ENCODE measurements at regions not wholly inside any gene's neighbourhood (a gene's known extent, or its start where the extent isn't known, plus 50 kb on each side); places are given as distances from the start of the nearest gene placed in this dataset.

- no peak overlapping the region for H3K27ac Mint-ChIP-seq (ENCODE audit: unreplicated experiment)
- FAIRE-seq (no peak), DNase-seq (ENCODE audit: low read depth) (no peak)
- no peaks in the 10 kb centered on the region for H3K4me1 ChIP-seq (ENCODE audit: insufficient read depth, low read length)
- no peak overlapping the region for H3K9ac ChIP-seq (ENCODE audit: low read length)
- no peak overlapping the region for H2AFZ ChIP-seq (ENCODE audit: low read depth, low read length)
- peaks cover 5% of the 10 kb centered on the region for H3K9me3 Mint-ChIP-seq (ENCODE audit: unreplicated experiment)
- H3K27me3 Mint-ChIP-seq (ENCODE audit: low read depth, unreplicated experiment): peaks cover 6% of the 10 kb centered on the region
- H3K4me1 Mint-ChIP-seq (ENCODE audit: low read depth, unreplicated experiment): no peaks in the 10 kb centered on the region
- no peaks in the 10 kb centered on the region for H3K79me2 ChIP-seq (ENCODE audit: insufficient read depth, low read length)
- no peak overlapping the region for H3K27ac ChIP-seq (ENCODE audit: low read depth, low read length)
- no peak overlapping the region for H3K4me3 ChIP-seq (ENCODE audit: insufficient read depth, low read depth, low read length)
- no peaks in the 10 kb centered on the region for H3K36me3 Mint-ChIP-seq (ENCODE audit: low read depth, unreplicated experiment)
- TF ChIP-seq CTCF (IDR thresholded peaks at IDR 0.05; ENCODE audit: insufficient read depth, low read depth, low read length) (peak; percentile 8), EZH2 (IDR thresholded peaks at IDR 0.05; ENCODE audit: insufficient read depth, low read length) (no peak)
- no peak overlapping the region for H3K4me3 Mint-ChIP-seq (ENCODE audit: unreplicated experiment)
- no peaks in the 10 kb centered on the region for H3K27me3 ChIP-seq (ENCODE audit: insufficient read depth, low read length)
- H3K4me2 ChIP-seq (ENCODE audit: low read length): no peak overlapping the region
- H3K9me3 ChIP-seq (ENCODE audit: insufficient read depth, low read depth, low read length): no peaks in the 10 kb centered on the region
- no peaks in the 10 kb centered on the region for H4K20me1 ChIP-seq (ENCODE audit: insufficient read depth, low read length)
- H3K36me3 ChIP-seq (ENCODE audit: insufficient read depth, low read length): no peaks in the 10 kb centered on the region
Measured at GRCh38 chr7:42385912-42386311, 148.9 kb upstream of the GLI3 start.

- H3K9me3 Mint-ChIP-seq (ENCODE audit: unreplicated experiment): peaks cover 3% of the 10 kb centered on the region
- no peaks in the 10 kb centered on the region for H3K9me3 ChIP-seq (ENCODE audit: insufficient read depth, low read depth, low read length)
- no peak overlapping the region for H3K27ac Mint-ChIP-seq (ENCODE audit: unreplicated experiment)
- H3K79me2 ChIP-seq (ENCODE audit: insufficient read depth, low read length): no peaks in the 10 kb centered on the region
- H3K4me1 ChIP-seq (ENCODE audit: insufficient read depth, low read length): no peaks in the 10 kb centered on the region
- H3K4me3 ChIP-seq (ENCODE audit: insufficient read depth, low read depth, low read length): no peak overlapping the region
- H3K27ac ChIP-seq (ENCODE audit: low read depth, low read length): no peak overlapping the region
- no peaks in the 10 kb centered on the region for H3K27me3 ChIP-seq (ENCODE audit: insufficient read depth, low read length)
- no peak for DNase-seq (ENCODE audit: low read depth)
- H3K4me2 ChIP-seq (ENCODE audit: low read length): no peak overlapping the region
- H4K20me1 ChIP-seq (ENCODE audit: insufficient read depth, low read length): no peaks in the 10 kb centered on the region
- FAIRE-seq: no peak
- H2AFZ ChIP-seq (ENCODE audit: low read depth, low read length): no peak overlapping the region
- no peaks in the 10 kb centered on the region for H3K36me3 Mint-ChIP-seq (ENCODE audit: low read depth, unreplicated experiment)
- no peaks in the 10 kb centered on the region for H3K36me3 ChIP-seq (ENCODE audit: insufficient read depth, low read length)
- TF ChIP-seq CTCF (IDR thresholded peaks at IDR 0.05; ENCODE audit: insufficient read depth, low read depth, low read length): no peak
- TF ChIP-seq EZH2 (IDR thresholded peaks at IDR 0.05; ENCODE audit: insufficient read depth, low read length): no peak
- no peaks in the 10 kb centered on the region for H3K27me3 Mint-ChIP-seq (ENCODE audit: low read depth, unreplicated experiment)
- no peak overlapping the region for H3K4me3 Mint-ChIP-seq (ENCODE audit: unreplicated experiment)
- no peaks in the 10 kb centered on the region for H3K4me1 Mint-ChIP-seq (ENCODE audit: low read depth, unreplicated experiment)
- no peak overlapping the region for H3K9ac ChIP-seq (ENCODE audit: low read length)
Measured at GRCh38 chr7:42381161-42381560, 144.2 kb upstream of the GLI3 start.

- TF ChIP-seq EZH2 (IDR thresholded peaks at IDR 0.05; ENCODE audit: insufficient read depth, low read length) (no peak), CTCF (IDR thresholded peaks at IDR 0.05; ENCODE audit: insufficient read depth, low read depth, low read length) (no peak)
- no peaks in the 10 kb centered on the region for H4K20me1 ChIP-seq (ENCODE audit: insufficient read depth, low read length)
- no peaks in the 10 kb centered on the region for H3K9me3 ChIP-seq (ENCODE audit: insufficient read depth, low read depth, low read length)
- FAIRE-seq (peak; percentile 20), DNase-seq (ENCODE audit: low read depth) (peak; percentile 17)
- no peaks in the 10 kb centered on the region for H3K4me1 ChIP-seq (ENCODE audit: insufficient read depth, low read length)
- Mint-ChIP-seq H3K4me1 (ENCODE audit: low read depth, unreplicated experiment) (no peaks in the 10 kb centered on the region), H3K27ac (ENCODE audit: unreplicated experiment) (peak overlapping the region; percentile 10), H3K9me3 (ENCODE audit: unreplicated experiment) (no peaks in the 10 kb centered on the region), H3K36me3 (ENCODE audit: low read depth, unreplicated experiment) (no peaks in the 10 kb centered on the region), H3K4me3 (ENCODE audit: unreplicated experiment) (no peak overlapping the region), H3K27me3 (ENCODE audit: low read depth, unreplicated experiment) (no peaks in the 10 kb centered on the region)
- H3K27ac ChIP-seq (ENCODE audit: low read depth, low read length): no peak overlapping the region
- H2AFZ ChIP-seq (ENCODE audit: low read depth, low read length): no peak overlapping the region
- no peak overlapping the region for H3K4me3 ChIP-seq (ENCODE audit: insufficient read depth, low read depth, low read length)
- no peak overlapping the region for H3K9ac ChIP-seq (ENCODE audit: low read length)
- H3K4me2 ChIP-seq (ENCODE audit: low read length): no peak overlapping the region
- H3K79me2 ChIP-seq (ENCODE audit: insufficient read depth, low read length): no peaks in the 10 kb centered on the region
- no peaks in the 10 kb centered on the region for H3K27me3 ChIP-seq (ENCODE audit: insufficient read depth, low read length)
- H3K36me3 ChIP-seq (ENCODE audit: insufficient read depth, low read length): no peaks in the 10 kb centered on the region
Measured at GRCh38 chr7:42380401-42380800, 143.4 kb upstream of the GLI3 start.

Data from astrocyte (in vitro differentiated cells and primary cell).